AG09309 (cell line): ENCODE measurements at regions not wholly inside any gene's neighbourhood (a gene's known extent, or its start where the extent isn't known, plus 50 kb on each side); places are given as distances from the start of the nearest gene placed in this dataset.

Source experiments
- DNase-seq: peaks from one replicate; pipeline ENCODE4 v3.0.0-alpha.2; 2010; ENCODE audit warnings: low read depth
- H3K4me3 ChIP-seq: 2 replicates; pipeline ENCODE4 v1.5.1; 2011; ENCODE audit warnings: mild to moderate bottlenecking, low read depth, low read length, moderate library complexity; ENCODE audit not compliant: control insufficient read depth
- CTCF ChIP-seq: IDR thresholded peaks from 2 replicates; pipeline ENCODE4 v1.5.1; 2011; ENCODE audit warnings: mild to moderate bottlenecking, low read depth, low read length, inconsistent platforms; ENCODE audit not compliant: insufficient read depth, control insufficient read depth; ENCODE audit errors: missing control alignments

- TF ChIP-seq CTCF: no peak
- no peak overlapping the region for H3K4me3 ChIP-seq
- no peak for DNase-seq
These were observed 83.3 kb downstream of the CCER1 start for GRCh38 chr12:90871726-90872096.

- TF ChIP-seq CTCF: no peak
- DNase-seq: no peak
- no peak overlapping the region for H3K4me3 ChIP-seq
These were observed 83.8 kb downstream of the CCER1 start for GRCh38 chr12:90870971-90871725.

GRCh38 chr12:90868626-90869025, 86.3 kb downstream of the CCER1 start:
- DNase-seq: no peak
- no peak for TF ChIP-seq CTCF

GRCh38 chr12:90859591-90859990, 95.4 kb downstream of the CCER1 start:
- DNase-seq: no peak
- TF ChIP-seq CTCF: no peak

More at GRCh38 chr12:90868626-90869025, 86.3 kb downstream of the CCER1 start:
- H3K4me3 ChIP-seq: no peak overlapping the region

GRCh38 chr12:90858252-90858651, 96.7 kb downstream of the CCER1 start:
- TF ChIP-seq CTCF: no peak
- DNase-seq: no peak
- no peak overlapping the region for H3K4me3 ChIP-seq

More at GRCh38 chr12:90859591-90859990, 95.4 kb downstream of the CCER1 start:
- no peak overlapping the region for H3K4me3 ChIP-seq

- TF ChIP-seq CTCF: no peak
- H3K4me3 ChIP-seq: no peak overlapping the region
- no peak for DNase-seq
These were observed 99.4 kb downstream of the CCER1 start for GRCh38 chr12:90855534-90855933.

GRCh38 chr12:90854136-90854689, 100.8 kb downstream of the CCER1 start:
- no peak overlapping the region for H3K4me3 ChIP-seq
- DNase-seq: peak; percentile 35
- TF ChIP-seq CTCF: peak; percentile 72
